HG02623 (cell line): ENCODE measurements at regions not wholly inside any gene's neighbourhood (a gene's known extent, or its start where the extent isn't known, plus 50 kb on each side); places are given as distances from the start of the nearest gene placed in this dataset.
"Not testable (repeated sequence)": the region's sequence is repeated elsewhere in the genome, so short reads cannot be mapped to it uniquely, and the experiment has no call there.

Experiments
- ATAC-seq: cut with Tn5 transposase; IDR thresholded peaks from one replicate; pipeline ENCODE4 v1.9.1; 2021; ENCODE audit warnings: moderate library complexity; ENCODE audit not compliant: unreplicated experiment

DNA sequence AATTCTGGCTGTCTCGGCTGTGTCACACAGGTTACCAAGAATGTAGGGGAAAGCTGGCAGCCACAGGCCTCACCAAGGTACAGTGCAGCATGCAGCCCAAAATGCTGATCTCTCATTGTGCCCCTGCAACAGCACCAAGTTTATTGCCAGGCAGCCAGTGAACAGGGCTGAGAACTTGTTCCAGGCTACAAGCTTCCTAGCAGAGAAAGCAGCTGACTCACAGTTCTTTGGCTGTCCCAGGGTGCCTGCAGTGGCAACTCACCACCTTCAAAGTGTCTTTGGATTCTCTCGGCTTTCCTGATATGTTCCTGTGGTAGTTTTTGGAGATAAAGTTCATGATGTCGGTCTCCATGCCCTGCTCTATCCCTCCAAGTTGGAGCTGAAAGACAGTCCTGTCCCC lies 719.1 kb upstream of the ANO3 start:
- no peak for ATAC-seq

GRCh38 chr11:25613451-25613850 lies 718.5 kb upstream of the ANO3 start:
- ATAC-seq: no peak

DNA sequence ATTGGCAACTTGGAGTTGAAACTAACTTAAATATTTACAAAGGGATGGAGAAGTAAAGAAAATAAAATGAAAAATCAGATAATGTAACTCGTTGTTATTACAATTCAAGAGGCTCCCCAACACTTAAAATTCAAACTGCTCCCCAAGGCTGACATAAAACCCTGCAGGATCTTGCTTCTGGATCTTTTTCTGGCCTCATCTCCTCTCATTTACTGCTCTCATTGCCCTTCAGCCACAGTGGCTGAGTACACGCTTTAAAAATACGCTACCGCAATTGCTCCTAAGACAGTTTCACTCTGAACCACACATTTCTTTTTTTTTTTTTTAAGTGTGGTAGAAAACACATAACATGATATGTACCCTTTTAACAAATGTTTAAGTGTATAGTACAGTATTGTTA lies 718.1 kb upstream of the ANO3 start:
- no peak for ATAC-seq

DNA sequence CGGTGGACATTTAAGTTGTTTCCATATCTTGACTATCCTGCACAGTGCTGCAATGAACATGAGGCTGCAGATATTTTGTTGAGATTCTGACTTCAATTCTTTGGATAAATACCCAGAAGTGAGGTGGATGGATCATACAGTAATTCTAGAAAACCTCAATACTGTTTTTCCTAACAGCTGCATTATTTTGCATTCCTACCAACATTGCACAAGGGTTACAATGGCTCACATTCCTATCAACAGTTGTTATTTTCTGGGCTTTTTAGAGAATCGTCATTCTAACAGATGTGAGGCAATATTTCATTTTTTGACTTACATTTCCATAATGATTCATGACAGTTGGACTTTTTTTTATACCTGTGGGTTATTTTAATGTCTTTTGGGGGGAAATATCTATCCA lies 716.9 kb upstream of the ANO3 start:
- ATAC-seq: no peak

DNA sequence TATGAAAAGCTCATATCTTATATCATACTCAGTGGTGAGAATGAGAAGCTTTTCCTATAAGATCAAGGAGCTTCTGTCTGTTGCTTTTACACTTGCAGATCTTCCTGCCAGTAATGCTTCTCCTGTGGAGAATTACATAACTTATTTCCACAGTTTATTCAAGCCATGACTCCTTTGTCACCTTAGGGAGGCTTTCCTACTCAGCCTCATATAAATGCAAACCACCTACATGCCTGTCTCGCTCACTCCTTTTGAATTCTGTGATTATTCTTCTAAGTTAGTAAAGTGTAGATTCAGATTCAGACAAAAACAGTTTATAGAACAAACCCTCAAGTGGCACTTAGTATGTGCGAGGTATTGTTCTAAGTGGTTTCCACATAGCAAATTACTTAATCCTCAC lies 716.1 kb upstream of the ANO3 start:
- no peak for ATAC-seq

GRCh38 chr11:25625094-25625493 lies 706.8 kb upstream of the ANO3 start:
- ATAC-seq: no peak

DNA sequence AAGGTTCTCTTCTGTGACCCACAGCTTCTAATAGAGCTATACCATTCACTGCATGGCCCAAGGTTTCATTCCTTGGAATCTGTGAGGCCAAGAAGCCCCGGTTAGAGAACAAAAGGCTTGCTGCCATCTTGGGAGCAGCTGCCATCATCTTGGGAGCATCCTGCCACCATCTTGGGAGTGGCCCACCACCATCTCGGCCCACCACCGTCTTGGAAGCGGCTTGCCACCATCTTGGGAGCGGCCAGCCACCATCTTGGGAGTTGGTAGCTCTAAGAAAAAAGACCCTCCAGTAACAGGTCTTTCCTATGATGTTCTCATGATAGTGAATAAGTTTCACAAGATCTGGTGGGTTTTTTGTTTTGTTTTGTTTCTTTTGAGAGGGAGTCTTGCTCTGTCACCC lies 703.9 kb upstream of the ANO3 start:
- ATAC-seq: no peak

GRCh38 chr11:25633230-25633629 lies 698.7 kb upstream of the ANO3 start:
- ATAC-seq: no peak

GRCh38 chr11:25649220-25649619 lies 682.7 kb upstream of the ANO3 start:
- not testable (repeated sequence) for ATAC-seq

DNA sequence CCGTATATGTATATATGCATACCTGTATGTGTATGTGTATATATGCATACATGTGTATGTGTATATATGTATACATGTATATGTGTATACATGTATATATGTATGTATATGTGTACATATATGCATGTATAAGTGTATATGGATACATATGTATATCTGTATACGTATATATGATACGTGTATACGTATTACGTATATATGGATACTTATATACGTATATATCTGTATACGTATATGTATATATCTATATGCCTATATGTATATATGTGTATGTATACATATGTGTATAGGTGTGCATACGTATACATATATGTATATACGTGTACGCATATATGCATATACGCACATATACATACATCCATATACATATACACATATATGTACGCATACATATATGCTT lies 681.6 kb upstream of the ANO3 start:
- no peak for ATAC-seq

- ATAC-seq: no peak
Measured at GRCh38 chr11:25655636-25656035, 676.3 kb upstream of the ANO3 start.

- ATAC-seq: no peak
Measured at GRCh38 chr11:25658916-25659315, 673.0 kb upstream of the ANO3 start.

DNA sequence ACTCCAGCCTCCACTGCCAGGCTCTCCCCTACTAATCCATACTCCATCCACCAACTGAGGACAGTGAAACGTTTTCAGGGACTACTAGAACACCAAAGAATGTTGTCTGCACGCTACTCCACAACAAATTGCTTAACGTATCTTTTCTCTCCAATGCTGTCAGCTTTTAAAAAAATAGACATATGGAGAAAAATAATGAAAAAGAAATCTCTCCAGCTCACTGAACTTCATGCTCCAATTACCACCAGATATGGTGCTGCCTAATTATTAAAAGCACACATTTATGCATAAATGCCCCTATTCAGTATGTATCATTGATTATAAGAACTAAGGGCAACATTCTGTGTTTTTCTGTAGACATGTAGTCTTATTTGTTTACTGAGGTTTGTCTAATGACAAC lies 672.2 kb upstream of the ANO3 start:
- no peak for ATAC-seq

DNA sequence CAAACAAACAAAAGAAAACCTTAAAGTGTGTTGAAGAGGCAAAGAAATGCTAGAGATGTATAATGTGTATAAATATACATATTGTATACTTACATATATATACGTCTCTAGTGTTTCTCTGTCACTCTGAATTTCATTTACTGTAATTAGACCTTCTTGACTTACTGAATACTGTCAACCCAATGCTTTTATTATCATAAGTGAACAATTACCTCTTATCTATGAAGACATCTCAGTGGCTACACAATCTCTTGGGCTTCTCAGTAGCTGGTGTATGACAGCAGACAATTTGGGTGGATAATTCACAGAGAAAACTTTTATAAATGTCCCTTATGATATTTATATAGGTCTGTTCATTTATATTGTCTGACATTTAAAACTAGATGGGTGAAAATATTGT lies 664.1 kb upstream of the ANO3 start:
- no peak for ATAC-seq

DNA sequence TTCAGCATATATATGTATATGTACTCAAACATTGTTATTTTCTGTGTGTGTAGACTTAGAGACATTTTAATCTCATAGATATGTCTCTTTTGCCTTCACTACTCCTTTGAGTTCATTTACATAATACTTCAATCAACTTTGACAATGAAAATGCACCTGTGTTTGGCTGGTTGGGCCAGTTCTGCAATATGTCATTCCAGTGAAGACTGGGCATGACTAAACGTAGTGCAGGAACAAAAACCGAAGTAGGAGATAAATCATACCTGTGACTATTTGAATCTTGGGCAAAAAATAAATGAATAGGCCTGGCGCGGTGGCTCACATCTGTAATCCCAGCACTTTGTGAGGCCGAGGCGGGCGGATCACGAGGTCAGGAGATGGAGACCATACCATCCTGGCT lies 640.0 kb upstream of the ANO3 start:
- no peak for ATAC-seq

DNA sequence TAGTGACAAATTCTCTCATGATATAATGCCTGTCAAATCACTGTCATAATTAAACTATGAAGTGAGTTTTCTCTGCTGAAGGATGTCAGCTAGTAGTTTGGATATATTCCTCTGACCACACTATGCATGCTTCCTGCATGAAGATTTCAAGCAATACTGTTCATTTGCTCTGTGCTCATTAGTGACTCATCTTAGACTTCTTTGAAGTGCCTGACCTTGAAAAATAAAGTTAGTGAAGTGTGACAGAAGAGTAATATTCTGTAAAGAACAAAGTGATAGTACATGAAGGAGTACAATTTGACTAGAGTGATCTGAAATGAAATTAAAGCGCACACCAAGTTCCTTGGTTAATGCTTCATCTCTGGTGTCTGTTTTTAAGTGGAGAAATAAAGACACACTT lies 629.5 kb upstream of the ANO3 start:
- ATAC-seq: no peak

DNA sequence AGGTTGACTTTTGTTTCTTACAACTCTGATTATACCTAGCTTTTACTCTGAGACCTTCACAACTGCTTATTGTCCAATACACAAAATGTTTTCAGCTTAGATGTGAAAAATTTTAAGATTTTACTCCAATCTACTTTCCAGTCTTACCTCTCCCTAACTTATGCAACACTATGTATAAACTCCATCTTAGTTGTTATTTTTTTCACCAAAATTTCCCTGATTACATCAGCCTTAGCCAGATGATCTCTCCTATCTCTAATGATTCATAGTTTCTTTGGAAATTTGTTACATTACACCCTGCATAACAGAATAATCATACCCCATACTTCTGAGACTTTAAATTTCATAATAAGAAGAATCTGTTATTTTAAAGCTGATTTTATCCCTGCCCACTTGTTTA lies 621.0 kb upstream of the ANO3 start:
- no peak for ATAC-seq

DNA sequence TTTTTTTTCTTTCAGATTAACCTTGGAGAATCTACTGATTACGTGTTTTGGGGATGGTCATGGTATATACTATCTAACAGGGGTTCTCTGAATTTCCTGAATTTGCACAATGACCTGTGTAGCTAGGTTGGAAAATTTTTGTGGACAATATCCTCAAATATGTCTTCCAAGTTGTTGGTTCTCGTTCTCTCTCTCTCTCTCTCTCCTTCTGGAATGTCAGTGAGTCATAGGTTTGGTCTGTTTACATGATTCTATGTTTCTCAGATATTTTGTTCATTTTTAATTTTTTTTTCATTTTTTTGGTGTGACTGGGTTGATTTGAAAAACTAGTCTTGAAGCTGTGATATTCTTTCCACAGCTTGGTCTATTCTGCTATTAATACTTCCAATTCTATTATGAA lies 604.0 kb upstream of the ANO3 start:
- no peak for ATAC-seq

- ATAC-seq: no peak
Measured at GRCh38 chr11:25730230-25730629, 601.7 kb upstream of the ANO3 start.

DNA sequence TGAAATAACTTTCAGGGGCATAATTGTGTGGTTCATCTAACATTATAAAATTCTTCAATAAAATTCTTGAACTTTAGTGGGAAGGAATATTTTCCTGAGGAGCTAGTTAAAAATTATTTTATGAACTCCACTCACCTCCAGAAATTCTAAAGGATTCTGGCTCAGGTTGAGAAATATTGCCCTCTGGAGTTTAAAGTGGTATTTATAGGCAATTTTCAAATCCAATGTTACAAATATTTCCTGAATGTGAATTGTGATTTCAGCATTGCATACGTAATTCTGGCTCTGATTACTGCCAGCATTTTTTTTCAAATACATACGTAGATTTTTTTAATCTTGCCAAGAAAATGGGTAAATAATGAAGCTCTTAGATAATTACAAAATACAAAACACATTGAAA lies 598.2 kb upstream of the ANO3 start:
- ATAC-seq: no peak

- ATAC-seq: no peak
Measured at GRCh38 chr11:25734591-25735211, 597.2 kb upstream of the ANO3 start.

DNA sequence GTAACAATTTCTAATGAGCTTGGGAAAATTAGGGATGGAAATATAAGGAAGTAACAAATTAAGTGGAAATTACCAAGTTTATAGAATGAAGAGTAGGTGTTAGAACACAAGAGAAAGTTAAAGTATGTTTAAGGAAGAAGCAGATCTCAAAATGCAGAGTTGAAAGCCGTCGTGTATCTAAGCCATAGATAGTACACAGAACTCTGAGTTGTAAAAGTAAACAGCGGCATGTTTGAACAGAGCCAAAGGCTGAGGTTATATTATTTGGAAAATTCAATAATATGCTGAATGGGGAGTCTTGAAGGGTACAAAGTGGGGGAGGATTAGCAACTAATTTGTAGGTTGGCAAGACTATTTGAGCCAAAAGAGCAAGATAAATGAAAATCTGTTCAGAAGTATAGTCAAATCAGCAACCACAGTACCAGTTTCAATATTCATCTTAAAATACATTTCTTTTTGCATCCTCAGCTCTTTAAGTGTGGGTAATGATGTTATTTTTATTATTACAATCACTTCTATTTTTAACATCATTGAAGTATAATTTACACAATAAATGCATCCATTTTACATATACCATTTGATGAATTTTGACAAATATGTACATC lies 594.8 kb upstream of the ANO3 start:
- ATAC-seq: no peak

DNA sequence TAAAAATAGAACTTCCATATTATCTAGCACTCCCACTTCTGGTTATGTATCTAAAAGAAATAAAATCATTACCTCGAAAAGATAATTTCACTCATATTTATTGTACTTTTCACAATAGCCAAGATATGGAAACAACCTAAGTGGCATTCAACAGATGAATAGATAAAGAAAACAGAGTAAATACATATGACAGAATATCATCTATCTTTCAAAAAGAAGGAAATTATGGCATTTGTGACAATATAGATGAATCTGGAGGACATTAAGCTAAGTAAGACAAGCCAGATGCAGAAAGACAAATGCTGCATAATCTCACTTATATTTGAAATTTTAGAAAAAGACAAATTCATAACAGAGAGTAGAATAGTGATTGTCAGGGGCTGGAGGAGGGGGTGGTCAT lies 590.0 kb upstream of the ANO3 start:
- no peak for ATAC-seq
